GM12872 (cell line): ENCODE measurements at regions not wholly inside any gene's neighbourhood (a gene's known extent, or its start where the extent isn't known, plus 50 kb on each side); places are given as distances from the start of the nearest gene placed in this dataset.

Experiments used
- CTCF ChIP-seq: IDR thresholded peaks from 3 replicates; pipeline ENCODE4 v1.5.1; 2011; ENCODE audit warnings: low read depth, mild to moderate bottlenecking, low read length, moderate library complexity; ENCODE audit not compliant: insufficient read depth

GRCh38 chr20:12640251-12640650 lies 368.5 kb upstream of the SPTLC3 start:
- no peak for TF ChIP-seq CTCF

GRCh38 chr20:12641619-12642018 lies 367.2 kb upstream of the SPTLC3 start:
- TF ChIP-seq CTCF = no peak

- no peak for TF ChIP-seq CTCF
Measured at GRCh38 chr20:12644461-12644860, 364.3 kb upstream of the SPTLC3 start.

GRCh38 chr20:12649234-12649633 lies 359.5 kb upstream of the SPTLC3 start:
- TF ChIP-seq CTCF = no peak

GRCh38 chr20:12653642-12654041 lies 355.1 kb upstream of the SPTLC3 start:
- TF ChIP-seq CTCF = no peak

GRCh38 chr20:12659942-12660341 lies 348.8 kb upstream of the SPTLC3 start:
- TF ChIP-seq CTCF = no peak

- no peak for TF ChIP-seq CTCF
Measured at GRCh38 chr20:12660918-12661317, 347.9 kb upstream of the SPTLC3 start.

GRCh38 chr20:12670301-12670700 lies 338.5 kb upstream of the SPTLC3 start:
- no peak for TF ChIP-seq CTCF
